Thoracic aorta (tissue), 2 donors: ENCODE measurements at regions not wholly inside any gene's neighbourhood (a gene's known extent, or its start where the extent isn't known, plus 50 kb on each side); places are given as distances from the start of the nearest gene placed in this dataset.

Source experiments
- ATAC-seq: fragments of 150-250 bp; one replicate; pipeline ENCODE4 v1.8.0; 2017; ENCODE audit warnings: low read depth; ENCODE audit not compliant: insufficient number of reproducible peaks, low FRiP score
- DNase-seq: peaks from one replicate; pipeline ENCODE4 v3.0.0-alpha.2; 2020; ENCODE audit warnings: low spot score
- H3K27ac ChIP-seq, 2 donors: fragments of 200-600 bp; sonication (generic); 1 replicate in 1 of 2; 2 replicates in 1 of 2; pipeline ENCODE4 v1.5.1; 2016; ENCODE audit warnings: mild to moderate bottlenecking in 2 of 2, moderate library complexity in 2 of 2
- H3K27me3 ChIP-seq: fragments of 200-600 bp; sonication (generic); replicated peaks from 2 replicates; pipeline ENCODE4 v1.6.0; 2016; ENCODE audit warnings: mild to moderate bottlenecking; ENCODE audit not compliant: insufficient read depth
- H3K36me3 ChIP-seq: fragments of 200-600 bp; sonication (generic); one replicate; pipeline ENCODE4 v1.5.1; 2016
- H3K4me1 ChIP-seq, 2 donors: fragments of 200-600 bp; sonication (generic); 1 replicate in 1 of 2; 2 replicates in 1 of 2; pipeline versions ENCODE4 v1.5.1 to v1.6.0; 2016; ENCODE audit warnings: low read depth in 2 of 2, mild to moderate bottlenecking in 1 of 2; ENCODE audit not compliant: control insufficient read depth in 1 of 2
- H3K4me3 ChIP-seq: fragments of 200-600 bp; sonication (generic); 2 replicates; pipeline ENCODE4 v1.5.1; 2016; ENCODE audit warnings: mild to moderate bottlenecking
- H3K9me3 ChIP-seq: fragments of 200-600 bp; sonication (generic); 2 replicates; pipeline ENCODE4 v1.5.1; 2016
- CTCF ChIP-seq: fragments of 200-600 bp; sonication (generic); IDR thresholded peaks from one replicate; pipeline ENCODE4 v1.5.1; 2019; ENCODE audit warnings: antibody characterized with exemption

GRCh38 chr10:30256084-30256483 lies 93.0 kb downstream of the MTPAP start:
- no peak overlapping the region for H3K4me3 ChIP-seq
- no peak for TF ChIP-seq CTCF
- H3K36me3 ChIP-seq, result no peaks in the 10 kb centered on the region
- H3K4me1 ChIP-seq, result no peaks in the 10 kb centered on the region
- DNase-seq, result no peak
- H3K9me3 ChIP-seq, result no peaks in the 10 kb centered on the region
- H3K27ac ChIP-seq, result no peak overlapping the region
- H3K27me3 ChIP-seq, result no peaks in the 10 kb centered on the region
- ATAC-seq, result no peak

GRCh38 chr10:30254926-30255325 lies 94.2 kb downstream of the MTPAP start:
- H3K36me3 ChIP-seq, result no peaks in the 10 kb centered on the region

GRCh38 chr10:30248728-30249127 lies 100.3 kb downstream of the MTPAP start:
- H3K36me3 ChIP-seq, result no peaks in the 10 kb centered on the region
- H3K27me3 ChIP-seq, result no peaks in the 10 kb centered on the region
- H3K9me3 ChIP-seq, result no peaks in the 10 kb centered on the region
- TF ChIP-seq CTCF, result no peak
- no peaks in the 10 kb centered on the region for H3K4me1 ChIP-seq
- H3K4me3 ChIP-seq, result no peak overlapping the region
- DNase-seq (no peak), ATAC-seq (no peak)
- H3K27ac ChIP-seq, result no peak overlapping the region

More at GRCh38 chr10:30254926-30255325, 94.2 kb downstream of the MTPAP start:
- Histone ChIP-seq H3K4me3 (no peak overlapping the region), H3K27me3 (no peaks in the 10 kb centered on the region), H3K27ac (no peak overlapping the region), H3K4me1 (no peaks in the 10 kb centered on the region), H3K9me3 (no peaks in the 10 kb centered on the region)
- no peak for TF ChIP-seq CTCF
- DNase-seq (no peak), ATAC-seq (no peak)

GRCh38 chr10:30247704-30248103 lies 101.4 kb downstream of the MTPAP start:
- ATAC-seq, result no peak
- TF ChIP-seq CTCF, result no peak
- DNase-seq, result no peak

GRCh38 chr10:30241422-30242110 lies 107.5 kb downstream of the MTPAP start:
- no peaks in the 10 kb centered on the region for H3K4me1 ChIP-seq
- no peak for TF ChIP-seq CTCF
- no peaks in the 10 kb centered on the region for H3K36me3 ChIP-seq
- no peak overlapping the region for H3K27ac ChIP-seq
- ATAC-seq (no peak), DNase-seq (no peak)
- no peaks in the 10 kb centered on the region for H3K27me3 ChIP-seq
- H3K4me3 ChIP-seq, result no peak overlapping the region
- no peaks in the 10 kb centered on the region for H3K9me3 ChIP-seq

More at GRCh38 chr10:30247704-30248103, 101.4 kb downstream of the MTPAP start:
- no peaks in the 10 kb centered on the region for H3K4me1 ChIP-seq
- H3K36me3 ChIP-seq, result no peaks in the 10 kb centered on the region
- H3K27ac ChIP-seq, result no peak overlapping the region
- H3K4me3 ChIP-seq, result no peak overlapping the region
- H3K27me3 ChIP-seq, result no peaks in the 10 kb centered on the region
- H3K9me3 ChIP-seq, result no peaks in the 10 kb centered on the region
